ENCODE measurements at regions not wholly inside any gene's neighbourhood (a gene's known extent, or its start where the extent isn't known, plus 50 kb on each side); places are given as distances from the start of the nearest gene placed in this dataset.

- no peak for DNase-seq
- Histone ChIP-seq H3K27ac (no peak overlapping the region), H3K27me3 (no peaks in the 10 kb centered on the region), H3K4me1 (no peaks in the 10 kb centered on the region), H3K9me3 (no peaks in the 10 kb centered on the region), H3K4me3 (no peak overlapping the region), H3K36me3 (no peaks in the 10 kb centered on the region)
- intact Hi-C loops (cut with DNase I): no loop called here
- WGBS, 2 donors: 84 to 88% methylated on average over 4 of the region's 4 CpGs
- TF ChIP-seq CTCF (IDR thresholded peaks at IDR 0.05) (no peak), POLR2AphosphoS5 (IDR thresholded peaks at IDR 0.05) (no peak)
These were observed 288.7 kb upstream of the CTSO start for GRCh38 chr4:156242390-156242789.

DNA sequence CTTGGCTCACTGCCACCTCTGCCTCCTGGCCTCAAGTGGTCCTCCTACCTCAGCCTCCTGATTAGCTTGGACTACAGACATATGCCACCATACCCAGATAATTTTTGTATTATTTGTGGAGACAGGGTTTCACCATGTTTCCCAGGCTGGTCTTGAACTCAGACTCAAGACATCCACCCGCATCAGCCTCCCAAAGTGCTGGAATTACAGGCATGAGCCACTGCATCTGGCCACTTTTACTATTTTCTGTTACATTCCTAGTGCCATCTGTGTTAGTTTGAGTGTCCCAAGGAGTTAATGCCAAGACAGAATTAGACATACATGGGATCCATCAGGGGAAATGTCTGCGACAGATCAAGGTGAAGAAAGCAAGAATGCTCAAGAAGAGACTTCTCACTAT is 288.2 kb upstream of the CTSO start:
- H3K36me3 ChIP-seq: no peaks in the 10 kb centered on the region
- no peaks in the 10 kb centered on the region for H3K9me3 ChIP-seq
- H3K27me3 ChIP-seq: no peaks in the 10 kb centered on the region
- TF ChIP-seq POLR2A (IDR thresholded peaks at IDR 0.05) (no peak), EP300 (IDR thresholded peaks at IDR 0.05) (no peak), CTCF (IDR thresholded peaks at IDR 0.05) (no peak), POLR2AphosphoS5 (IDR thresholded peaks at IDR 0.05) (no peak)
- intact Hi-C loops (cut with DNase I): no loop called here
- WGBS, 2 donors: 90 to 94% methylated on average over 2 of the region's 2 CpGs
- no peak overlapping the region for H3K4me3 ChIP-seq
- H3K27ac ChIP-seq: no peak overlapping the region
- no peaks in the 10 kb centered on the region for H3K4me1 ChIP-seq
- no peak for DNase-seq

GRCh38 chr4:156238171-156238570 is 284.5 kb upstream of the CTSO start:
- Histone ChIP-seq H3K27ac (no peak overlapping the region), H3K27me3 (no peaks in the 10 kb centered on the region), H3K9me3 (no peaks in the 10 kb centered on the region), H3K4me1 (no peaks in the 10 kb centered on the region), H3K36me3 (no peaks in the 10 kb centered on the region), H3K4me3 (no peak overlapping the region)
- WGBS, 2 donors: 76 to 80% methylated on average over 3 of the region's 3 CpGs
- no peak for TF ChIP-seq POLR2A (IDR thresholded peaks at IDR 0.05)
- no peak for TF ChIP-seq EP300 (IDR thresholded peaks at IDR 0.05)
- no peak for TF ChIP-seq POLR2AphosphoS5 (IDR thresholded peaks at IDR 0.05)
- TF ChIP-seq CTCF (IDR thresholded peaks at IDR 0.05): no peak
- no peak for DNase-seq
- intact Hi-C loops (cut with DNase I): no loop called here

DNA sequence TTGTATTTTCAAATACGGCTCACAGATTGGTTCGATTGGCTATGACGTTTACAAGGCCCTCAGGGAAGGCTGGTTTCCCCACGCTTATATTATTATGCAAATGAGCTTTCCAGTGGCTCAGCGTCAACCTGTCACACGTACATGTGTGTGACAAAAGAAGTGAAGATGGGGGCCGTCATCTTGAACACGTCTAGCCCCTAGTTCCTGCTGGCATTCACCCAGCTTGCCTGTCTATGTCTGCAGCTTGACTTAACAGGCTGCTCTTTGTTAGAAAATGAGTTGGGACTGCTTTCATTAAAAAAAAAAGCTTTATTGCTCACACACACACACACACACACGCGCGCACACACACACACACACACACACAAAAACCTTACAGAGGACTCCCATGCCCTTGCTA is 283.6 kb upstream of the CTSO start:
- no peak for TF ChIP-seq POLR2A (IDR thresholded peaks at IDR 0.05)
- TF ChIP-seq POLR2AphosphoS5 (IDR thresholded peaks at IDR 0.05): no peak
- no peak for TF ChIP-seq CTCF (IDR thresholded peaks at IDR 0.05)
- no peak for TF ChIP-seq EP300 (IDR thresholded peaks at IDR 0.05)
- Histone ChIP-seq H3K27ac (no peak overlapping the region), H3K4me3 (no peak overlapping the region), H3K27me3 (no peaks in the 10 kb centered on the region), H3K9me3 (no peaks in the 10 kb centered on the region), H3K36me3 (no peaks in the 10 kb centered on the region), H3K4me1 (no peaks in the 10 kb centered on the region)
- no peak for DNase-seq
- intact Hi-C loops (cut with DNase I): no loop called here
- WGBS, 2 donors: 74 to 79% methylated on average over 11 of the region's 11 CpGs

GRCh38 chr4:156230176-156230575 is 276.5 kb upstream of the CTSO start:
- H3K9me3 ChIP-seq: no peaks in the 10 kb centered on the region
- no peak overlapping the region for H3K27ac ChIP-seq
- WGBS, 2 donors: 62 to 79% methylated on average over 1 of the region's 1 CpG
- intact Hi-C loops (cut with DNase I): no loop called here
- H3K27me3 ChIP-seq: no peaks in the 10 kb centered on the region
- TF ChIP-seq EP300 (IDR thresholded peaks at IDR 0.05) (no peak), POLR2A (IDR thresholded peaks at IDR 0.05) (no peak), CTCF (IDR thresholded peaks at IDR 0.05) (no peak), POLR2AphosphoS5 (IDR thresholded peaks at IDR 0.05) (no peak)
- no peaks in the 10 kb centered on the region for H3K4me1 ChIP-seq
- no peak overlapping the region for H3K4me3 ChIP-seq
- H3K36me3 ChIP-seq: no peaks in the 10 kb centered on the region
- no peak for DNase-seq

Measured in sigmoid colon (tissue), 6 donors.